ENCODE measurements at regions not wholly inside any gene's neighbourhood (a gene's known extent, or its start where the extent isn't known, plus 50 kb on each side); places are given as distances from the start of the nearest gene placed in this dataset.

DNA sequence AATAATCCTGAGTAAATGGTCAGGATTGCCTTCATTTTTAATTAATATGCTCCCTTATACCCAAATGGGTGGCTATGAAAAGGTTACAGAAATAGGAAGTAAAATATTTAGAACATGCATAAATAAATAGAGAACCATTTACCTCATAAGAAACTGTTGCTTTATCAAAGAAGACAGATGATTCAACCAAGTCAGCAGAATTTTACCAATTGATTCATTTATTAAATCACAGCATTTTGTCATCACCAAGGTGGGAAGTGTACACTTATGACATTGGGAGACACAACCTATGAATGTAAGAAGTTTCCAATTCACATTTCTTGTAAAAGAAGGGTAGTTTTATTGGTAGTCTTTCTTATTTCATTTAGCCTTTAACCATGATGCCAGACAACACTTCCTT is 870.3 kb upstream of the CHORDC1 start (continued):
- TF ChIP-seq, protein P1, sequence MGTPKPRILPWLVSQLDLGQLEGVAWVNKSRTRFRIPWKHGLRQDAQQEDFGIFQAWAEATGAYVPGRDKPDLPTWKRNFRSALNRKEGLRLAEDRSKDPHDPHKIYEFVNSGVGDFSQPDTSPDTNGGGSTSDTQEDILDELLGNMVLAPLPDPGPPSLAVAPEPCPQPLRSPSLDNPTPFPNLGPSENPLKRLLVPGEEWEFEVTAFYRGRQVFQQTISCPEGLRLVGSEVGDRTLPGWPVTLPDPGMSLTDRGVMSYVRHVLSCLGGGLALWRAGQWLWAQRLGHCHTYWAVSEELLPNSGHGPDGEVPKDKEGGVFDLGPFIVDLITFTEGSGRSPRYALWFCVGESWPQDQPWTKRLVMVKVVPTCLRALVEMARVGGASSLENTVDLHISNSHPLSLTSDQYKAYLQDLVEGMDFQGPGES (IDR thresholded peaks at IDR 0.05; ENCODE audit: low read depth, low read length): no peak
- no peak for TF ChIP-seq NRF1 (IDR thresholded peaks at IDR 0.05; ENCODE audit: low read depth, low read length)

DNA sequence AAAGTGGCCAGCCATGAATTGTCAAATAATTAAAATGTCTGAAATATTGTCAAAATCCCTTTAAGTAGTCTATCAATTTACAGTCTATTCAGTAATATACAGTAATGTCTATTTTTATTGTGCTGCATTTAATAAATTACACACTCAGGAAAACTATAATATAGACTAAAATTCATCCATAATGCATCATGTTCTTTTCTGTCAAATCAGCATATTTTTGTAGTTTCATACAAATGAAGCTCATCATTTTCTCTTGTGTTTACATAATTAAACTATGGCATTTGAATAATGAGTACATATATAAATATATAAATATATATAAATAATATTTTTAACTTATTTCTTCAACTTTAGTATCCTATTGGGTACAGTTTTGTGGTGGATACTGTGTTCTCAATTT is 868.7 kb upstream of the CHORDC1 start:
- DNase-seq: no peak
- H3K4me2 ChIP-seq: no peak overlapping the region
- H3K79me2 ChIP-seq (ENCODE audit: insufficient read depth): no peaks in the 10 kb centered on the region
- no peaks in the 10 kb centered on the region for H3K27me3 ChIP-seq (ENCODE audit: insufficient read depth)
- POLR2A ChIA-PET: no interaction called here
- no peaks in the 10 kb centered on the region for H3K9me3 ChIP-seq
- H2AFZ ChIP-seq (ENCODE audit: low read depth): no peak overlapping the region
- H3K9ac ChIP-seq: no peak overlapping the region
- no peak overlapping the region for H3K27ac ChIP-seq (ENCODE audit: low read depth in 2 of 2, low read length in 1 of 2)
- H3K4me1 ChIP-seq (ENCODE audit: control insufficient read depth in 1 of 2, insufficient read depth in 2 of 2, low read depth in 1 of 2, low read length in 1 of 2): no peaks in the 10 kb centered on the region
- H3F3A ChIP-seq (replicated peaks; ENCODE audit: insufficient read depth): peaks cover under 1% of the 10 kb centered on the region
- H3K9me2 ChIP-seq: no peaks in the 10 kb centered on the region
- H3K36me3 ChIP-seq (replicated peaks in 1 of 2; ENCODE audit: control insufficient read depth in 1 of 2, insufficient read depth in 2 of 2, low read length in 1 of 2): no peaks in the 10 kb centered on the region
- CTCF ChIA-PET: no interaction called here
- H3K4me3 ChIP-seq (ENCODE audit: low read depth in 2 of 2, low read length in 1 of 2): no peak overlapping the region
- H4K20me1 ChIP-seq (ENCODE audit: insufficient read depth): no peaks in the 10 kb centered on the region
- no peak for TF ChIP-seq GABPA (IDR thresholded peaks at IDR 0.05; ENCODE audit: low read depth)
- TF ChIP-seq TEAD4 (IDR thresholded peaks at IDR 0.05; ENCODE audit: borderline replicate concordance, insufficient read depth): no peak
- TF ChIP-seq YY1 (IDR thresholded peaks at IDR 0.05; ENCODE audit: low read depth): no peak
- TF ChIP-seq GATA2 (CRISPR knock-in tag; IDR thresholded peaks at IDR 0.05): no peak
- TF ChIP-seq, protein P2, sequence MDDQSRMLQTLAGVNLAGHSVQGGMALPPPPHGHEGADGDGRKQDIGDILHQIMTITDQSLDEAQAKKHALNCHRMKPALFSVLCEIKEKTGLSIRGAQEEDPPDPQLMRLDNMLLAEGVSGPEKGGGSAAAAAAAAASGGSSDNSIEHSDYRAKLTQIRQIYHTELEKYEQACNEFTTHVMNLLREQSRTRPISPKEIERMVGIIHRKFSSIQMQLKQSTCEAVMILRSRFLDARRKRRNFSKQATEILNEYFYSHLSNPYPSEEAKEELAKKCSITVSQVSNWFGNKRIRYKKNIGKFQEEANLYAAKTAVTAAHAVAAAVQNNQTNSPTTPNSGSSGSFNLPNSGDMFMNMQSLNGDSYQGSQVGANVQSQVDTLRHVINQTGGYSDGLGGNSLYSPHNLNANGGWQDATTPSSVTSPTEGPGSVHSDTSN (IDR thresholded peaks at IDR 0.05): no peak
- no peak for TF ChIP-seq MEF2A (IDR thresholded peaks at IDR 0.05; ENCODE audit: borderline replicate concordance, low read depth)
- no peak for TF ChIP-seq SMC3 (IDR thresholded peaks at IDR 0.05; ENCODE audit: low read depth, low read length)
- TF ChIP-seq RCOR1 (IDR thresholded peaks at IDR 0.05; ENCODE audit: low read length): no peak
- TF ChIP-seq EP300 (IDR thresholded peaks at IDR 0.05; ENCODE audit: borderline replicate concordance in 1 of 2, low read depth in 1 of 2, low read length in 1 of 2): no peak
- no peak for TF ChIP-seq CHD2 (IDR thresholded peaks at IDR 0.05; ENCODE audit: low read length, partially characterized antibody)
- TF ChIP-seq POLR2AphosphoS5 (IDR thresholded peaks at IDR 0.05; ENCODE audit: low read depth, low read length): no peak
- TF ChIP-seq RFX5 (IDR thresholded peaks at IDR 0.05; ENCODE audit: low read length): no peak
- no peak for TF ChIP-seq RAD21 (IDR thresholded peaks at IDR 0.05; ENCODE audit: low read length)
- TF ChIP-seq TAF1 (IDR thresholded peaks at IDR 0.05; ENCODE audit: borderline replicate concordance, low read depth, low read length): no peak
- no peak for TF ChIP-seq FOSL2 (IDR thresholded peaks at IDR 0.05; ENCODE audit: borderline replicate concordance, low read depth)
- TF ChIP-seq FOXJ3 (CRISPR knock-in tag; IDR thresholded peaks at IDR 0.05): no peak
- no peak for TF ChIP-seq NFIC (IDR thresholded peaks at IDR 0.05; ENCODE audit: borderline replicate concordance)

All from SK-N-SH (cell line).